Right hindlimb (tissue), 1 donor: ENCODE measurements at regions not wholly inside any gene's neighbourhood (a gene's known extent, or its start where the extent isn't known, plus 50 kb on each side); places are given as distances from the start of the nearest gene placed in this dataset.

ENCODE experiments used
- DNase-seq: peaks from one replicate; pipeline ENCODE4 v3.0.0-alpha.2; 2018

GRCh38 chr2:216553482-216554240, 55.0 kb downstream of the RPL37A start:
- no peak for DNase-seq

DNA sequence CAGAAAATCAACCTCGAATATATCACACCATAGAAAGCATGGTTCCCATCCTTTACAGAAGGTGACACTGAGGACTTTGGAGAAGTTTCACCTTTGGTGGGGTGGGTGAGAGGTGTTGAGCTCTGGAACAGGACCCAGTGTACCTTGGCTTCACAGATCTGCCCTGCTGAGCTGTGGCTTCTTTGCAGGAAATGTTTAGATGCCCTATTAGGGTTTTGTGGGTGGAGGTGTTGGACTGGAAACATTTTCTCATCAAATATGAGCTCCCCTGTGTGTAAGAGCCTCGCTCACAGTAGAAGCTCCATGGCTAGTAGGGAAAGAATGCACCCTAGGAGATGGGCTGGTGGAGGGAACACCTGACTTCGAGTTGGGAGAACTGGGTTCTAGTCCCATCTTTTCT, 55.6 kb downstream of the RPL37A start:
- no peak for DNase-seq

DNA sequence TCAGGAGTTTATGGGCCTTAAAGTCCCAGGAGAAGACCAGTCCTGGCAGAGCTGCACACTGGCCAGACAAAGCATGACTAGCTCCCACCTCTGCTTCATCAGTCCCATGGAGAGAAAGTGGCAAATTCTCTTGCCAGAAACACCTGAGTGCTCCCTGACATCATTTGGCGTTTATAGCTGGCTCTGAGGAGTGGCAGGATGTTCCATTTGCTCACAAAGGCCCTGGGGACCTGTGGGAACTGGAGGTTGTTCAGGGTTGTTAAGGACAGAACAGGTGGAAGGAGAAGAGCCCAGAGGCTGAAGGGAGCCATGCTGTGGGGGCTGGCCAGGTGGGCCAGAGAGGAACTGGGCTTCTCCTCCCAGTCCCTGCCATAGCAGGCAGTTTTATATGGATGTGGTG, 56.1 kb downstream of the RPL37A start:
- no peak for DNase-seq

- peak; percentile 45 for DNase-seq
Observed at GRCh38 chr2:216555274-216555673, 56.6 kb downstream of the RPL37A start.

GRCh38 chr2:216556202-216556601, 57.6 kb downstream of the RPL37A start:
- no peak for DNase-seq

DNA sequence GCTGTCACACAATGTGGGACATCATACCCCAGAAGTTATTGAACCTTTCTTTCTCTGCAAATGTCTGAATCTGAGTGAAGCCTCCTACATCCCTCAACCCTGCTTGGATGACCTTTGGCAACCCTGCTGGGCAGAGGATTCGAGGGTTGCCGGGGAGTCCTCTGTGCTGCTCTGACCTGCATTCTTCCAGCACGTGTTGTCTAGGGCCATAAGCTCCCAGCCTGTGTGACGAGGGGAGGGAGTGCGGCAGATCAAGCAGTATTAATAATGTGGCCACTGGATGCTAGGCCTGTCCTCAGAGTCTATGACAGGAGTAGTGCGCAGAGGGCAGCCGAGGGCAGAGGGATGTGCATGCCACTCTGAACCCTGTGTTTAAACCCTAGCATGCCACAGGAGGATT, 58.8 kb downstream of the RPL37A start:
- no peak for DNase-seq

GRCh38 chr2:216557820-216558219, 59.2 kb downstream of the RPL37A start:
- no peak for DNase-seq

DNA sequence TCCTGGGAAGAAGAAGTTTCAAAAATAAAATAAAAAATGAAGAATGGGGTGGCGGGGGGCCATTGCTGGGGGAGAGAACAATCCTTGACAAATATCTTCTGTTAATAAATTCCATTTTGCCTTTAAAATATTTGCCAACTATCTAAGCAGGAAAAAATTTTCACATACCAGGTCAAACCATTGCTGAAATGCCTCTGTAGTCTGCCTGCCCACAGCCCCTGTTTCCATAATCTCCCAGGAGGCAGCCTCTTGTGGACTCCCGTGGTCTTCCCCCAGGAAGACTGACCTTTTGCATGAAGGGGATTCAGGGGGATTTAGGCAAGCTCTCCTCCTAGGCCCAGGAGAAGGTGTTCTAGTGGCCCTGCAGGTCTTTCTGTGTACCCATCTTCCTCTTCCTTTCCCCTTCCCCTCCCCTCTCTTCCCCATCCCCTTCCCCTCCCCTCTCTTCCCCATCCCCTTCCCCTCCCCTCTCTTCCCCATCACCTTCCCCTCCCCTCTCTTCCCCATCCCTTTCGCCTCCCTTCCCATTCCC, 61.0 kb downstream of the RPL37A start:
- no peak for DNase-seq

DNA sequence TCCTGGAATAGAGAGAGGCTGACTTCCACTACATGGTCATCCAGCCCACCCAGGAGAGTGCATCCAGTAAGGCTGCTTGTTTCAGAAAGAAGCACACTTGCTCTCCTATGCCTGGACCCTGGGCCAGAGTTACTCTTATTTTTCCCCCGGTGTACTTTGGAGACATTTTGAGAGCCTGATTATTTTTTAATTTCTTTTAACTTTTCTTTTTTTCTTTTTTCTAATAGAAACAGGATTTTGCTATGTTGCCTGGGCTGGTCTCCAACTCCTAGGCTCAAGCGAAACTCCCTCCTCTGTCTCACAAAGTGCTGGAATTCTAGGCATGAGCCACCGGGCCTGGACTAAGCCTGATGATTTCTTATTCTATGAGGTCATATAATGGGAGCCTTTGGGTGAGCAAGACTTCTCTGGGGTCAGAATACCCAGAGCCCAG, 62.2 kb downstream of the RPL37A start:
- DNase-seq = peak; percentile 75

DNA sequence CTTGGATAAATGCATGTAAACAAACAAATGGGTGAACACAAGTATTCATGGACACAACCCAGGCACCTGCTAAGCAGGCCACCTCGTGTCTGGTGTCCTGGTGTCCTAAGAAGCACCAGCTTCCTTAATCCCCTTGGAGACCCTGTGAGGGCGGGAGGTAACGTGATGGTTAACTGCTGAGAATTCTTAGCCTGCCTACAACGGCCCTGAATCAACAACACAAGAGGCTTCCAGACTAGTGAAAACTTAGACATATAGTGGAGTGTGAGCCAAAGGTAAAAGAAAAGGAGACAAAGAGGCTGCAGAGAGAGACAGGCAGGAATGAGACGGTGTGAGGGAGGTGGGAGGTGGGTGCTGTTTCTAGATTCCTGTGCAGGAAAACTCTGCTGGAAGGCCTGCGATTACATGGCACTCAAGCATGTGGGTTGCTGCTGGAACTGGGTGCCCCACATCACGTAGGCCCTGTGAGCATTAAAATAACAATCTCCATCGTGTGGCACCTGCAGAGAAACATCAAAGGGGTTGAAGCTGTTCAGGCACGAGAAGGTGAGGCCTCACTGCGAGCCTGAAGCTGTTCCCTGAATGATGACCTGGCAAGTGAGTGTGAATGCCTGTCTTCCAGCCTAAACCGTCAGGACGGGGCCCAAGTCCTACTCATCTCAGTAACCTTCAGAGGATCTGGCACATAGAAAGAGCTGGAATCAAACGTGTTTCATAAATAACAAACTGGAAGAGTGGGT, 64.2 kb downstream of the RPL37A start:
- no peak for DNase-seq

GRCh38 chr2:216563646-216564045, 65.0 kb downstream of the RPL37A start:
- peak; percentile 38 for DNase-seq

DNA sequence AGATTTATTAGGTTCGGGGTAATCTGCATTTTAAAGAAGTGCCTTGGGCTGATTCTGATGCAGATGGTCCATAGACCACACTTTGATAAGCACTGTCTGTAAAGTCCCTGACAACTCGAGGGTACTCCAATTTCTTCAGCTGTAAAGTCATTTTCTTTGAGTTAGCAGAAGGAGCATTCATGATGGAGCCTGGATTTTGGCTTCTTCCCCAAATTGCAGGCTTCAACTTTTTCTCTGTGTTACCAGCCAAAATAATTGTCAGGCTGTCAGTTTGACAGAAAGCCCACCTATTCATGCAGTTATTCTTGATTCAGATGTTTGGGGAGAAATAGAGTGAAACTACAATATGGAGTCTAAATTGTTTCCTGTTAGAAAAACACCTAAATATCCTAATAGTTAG, 66.0 kb downstream of the RPL37A start:
- DNase-seq = no peak

DNA sequence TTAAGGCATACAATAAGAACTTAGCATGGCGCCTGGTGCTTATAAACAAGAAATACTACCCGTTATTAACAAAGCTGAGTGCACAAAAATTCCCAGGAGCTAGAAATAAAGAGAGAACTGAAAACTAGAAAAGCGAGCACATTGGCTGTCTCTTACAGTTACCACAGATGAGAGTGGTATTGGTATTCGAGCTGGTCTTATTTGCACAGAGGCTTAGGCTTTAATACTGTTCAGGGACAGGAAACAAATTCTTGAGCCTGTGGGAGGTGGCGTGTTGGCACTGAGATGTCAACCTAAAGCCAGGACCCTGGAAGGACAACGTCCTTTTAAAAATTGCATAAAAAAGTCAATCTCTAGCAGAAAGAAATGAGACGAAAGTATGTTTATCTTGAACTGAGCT, 67.3 kb upstream of the IGFBP2 start:
- DNase-seq = no peak

DNA sequence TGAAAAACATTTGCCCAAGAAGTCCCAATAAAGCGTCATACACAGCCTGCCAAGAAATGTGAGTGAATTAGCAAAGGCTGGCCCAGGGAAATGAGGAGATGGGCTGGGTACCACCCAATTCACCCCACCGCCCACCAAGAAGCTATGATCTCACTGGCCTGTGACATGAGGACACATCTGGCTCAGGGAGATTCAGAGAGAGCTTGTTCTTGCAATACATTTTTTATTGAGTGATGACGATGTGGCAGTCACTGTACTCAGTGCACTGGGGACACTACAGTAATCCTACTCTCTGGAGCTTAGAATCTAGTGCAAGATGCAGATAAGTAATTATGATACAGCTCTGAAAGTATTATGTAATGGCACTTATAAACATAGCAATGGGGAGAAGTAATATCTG, 64.6 kb upstream of the IGFBP2 start:
- no peak for DNase-seq

DNA sequence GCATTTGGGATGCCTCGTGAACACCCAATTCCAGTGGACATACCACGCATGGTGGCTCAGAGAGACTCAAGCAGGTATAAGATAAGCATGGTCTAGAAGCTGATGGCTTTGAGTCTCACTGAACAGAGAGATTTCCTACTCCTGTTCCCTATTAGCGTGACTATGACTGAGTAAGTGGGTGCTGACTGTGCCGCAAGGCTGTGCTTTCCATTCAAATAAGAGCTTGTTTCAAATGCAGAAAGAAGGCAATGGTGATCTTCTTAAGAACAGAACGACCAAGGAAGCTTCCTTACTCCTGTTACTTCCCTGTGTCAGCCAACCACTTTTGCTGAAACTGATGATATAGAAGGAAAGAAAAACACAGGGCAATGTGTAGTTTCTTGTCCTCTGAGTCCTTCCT, 63.5 kb upstream of the IGFBP2 start:
- no peak for DNase-seq

GRCh38 chr2:216570357-216570756, 62.9 kb upstream of the IGFBP2 start:
- DNase-seq = no peak

GRCh38 chr2:216571178-216571908, 61.9 kb upstream of the IGFBP2 start:
- DNase-seq = no peak

DNA sequence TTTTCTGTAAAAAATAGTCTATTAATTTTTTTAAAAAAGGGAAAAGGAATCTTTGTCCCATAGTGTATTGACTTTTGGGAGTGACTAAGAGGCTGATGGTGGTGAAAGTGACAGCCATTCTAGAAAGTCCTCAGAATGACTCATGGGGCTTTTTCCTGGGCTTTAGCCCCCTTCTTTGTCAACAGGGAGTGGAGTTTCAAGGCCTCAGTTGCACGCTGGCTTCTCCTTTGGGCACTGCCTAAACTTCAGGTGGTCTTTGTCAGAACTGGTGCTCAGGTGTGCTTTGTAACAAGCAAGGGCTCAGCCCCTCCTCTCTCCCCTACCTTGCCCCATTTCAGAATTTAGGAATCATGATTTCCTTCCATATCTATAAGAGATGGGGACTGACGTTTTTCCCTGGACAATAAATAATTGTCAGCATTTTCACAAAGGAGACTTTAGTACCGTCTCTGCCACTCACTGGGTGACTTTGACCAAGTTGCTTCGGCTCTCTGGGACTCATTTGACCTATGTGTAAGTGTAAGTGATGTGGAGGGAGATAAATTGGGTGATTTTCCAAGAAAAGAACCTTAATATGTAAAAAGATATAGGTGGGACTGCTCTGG, 61.2 kb upstream of the IGFBP2 start:
- DNase-seq = no peak

DNA sequence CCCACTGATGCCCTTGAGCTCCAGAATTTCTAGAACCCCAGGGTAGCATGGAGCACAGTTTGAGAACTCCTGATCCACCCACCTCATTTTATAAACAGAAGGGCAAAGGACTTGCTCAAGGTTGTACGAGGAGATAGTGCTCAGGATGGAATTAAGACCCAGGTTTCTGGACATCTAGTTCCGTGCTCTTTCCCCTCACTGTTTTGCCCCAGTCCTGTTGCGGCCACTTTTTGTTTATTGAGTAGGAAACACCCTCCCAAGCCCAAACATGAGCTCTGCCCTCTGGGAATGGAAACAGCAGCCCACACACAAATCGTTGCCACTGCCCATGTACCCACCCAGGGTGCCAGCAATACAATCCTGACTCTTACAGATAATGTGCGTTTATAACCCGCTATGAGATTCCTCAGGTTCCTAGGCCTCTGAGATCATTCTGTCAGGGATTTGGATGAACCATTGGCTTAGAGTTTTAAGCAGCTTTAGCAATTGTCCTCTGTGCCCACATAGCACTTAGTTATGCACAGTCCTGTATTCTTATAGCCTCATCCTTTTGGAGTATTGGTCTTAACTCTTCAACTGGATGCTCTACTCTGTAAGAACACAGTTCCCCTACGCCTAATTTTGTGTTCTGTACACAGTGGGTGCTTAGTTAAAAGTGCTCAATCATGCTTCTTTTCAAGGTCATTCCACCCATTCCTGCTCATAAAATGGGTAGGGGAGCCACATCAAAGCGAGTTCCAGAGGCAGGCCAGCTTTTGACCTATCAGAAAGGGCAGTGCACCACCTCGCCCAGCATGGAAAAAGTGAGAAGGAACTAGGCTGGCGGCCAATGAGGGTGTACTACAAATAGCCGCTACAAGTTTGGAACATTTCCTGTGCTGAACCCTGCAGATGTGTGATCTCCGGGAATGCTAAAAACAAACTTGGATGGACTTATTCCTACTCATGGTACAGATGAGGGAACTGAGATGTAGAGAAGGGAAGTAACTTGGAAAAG, 60.3 kb upstream of the IGFBP2 start:
- peak; percentile 72 for DNase-seq

- DNase-seq = no peak
Observed at GRCh38 chr2:216574046-216574445, 59.2 kb upstream of the IGFBP2 start.

GRCh38 chr2:216574586-216574985, 58.6 kb upstream of the IGFBP2 start:
- no peak for DNase-seq

- DNase-seq = no peak
Observed at GRCh38 chr2:216575465-216575864, 57.8 kb upstream of the IGFBP2 start.
